Activated CD4-positive, alpha-beta T cell treated with anti-CD3 and anti-CD28 coated beads, Interleukin-2, amount 50 U/mL, for 16 hours (primary cell): ENCODE measurements at regions not wholly inside any gene's neighbourhood (a gene's known extent, or its start where the extent isn't known, plus 50 kb on each side); places are given as distances from the start of the nearest gene placed in this dataset.
"Not testable (repeated sequence)": the region's sequence is repeated elsewhere in the genome, so short reads cannot be mapped to it uniquely, and the experiment has no call there.

Experiments
- DNase-seq: peaks from one replicate; pipeline ENCODE4 v3.0.0-alpha.2; 2020

- no peak for DNase-seq
Measured at GRCh38 chr9:81058782-81059181, 630.6 kb downstream of the TLE1 start.

GRCh38 chr9:81053298-81054025, 635.9 kb downstream of the TLE1 start:
- DNase-seq, result no peak

GRCh38 chr9:81052846-81053245, 636.5 kb downstream of the TLE1 start:
- DNase-seq, result no peak

- DNase-seq, result no peak
Measured at GRCh38 chr9:81047280-81047679, 642.1 kb downstream of the TLE1 start.

DNA sequence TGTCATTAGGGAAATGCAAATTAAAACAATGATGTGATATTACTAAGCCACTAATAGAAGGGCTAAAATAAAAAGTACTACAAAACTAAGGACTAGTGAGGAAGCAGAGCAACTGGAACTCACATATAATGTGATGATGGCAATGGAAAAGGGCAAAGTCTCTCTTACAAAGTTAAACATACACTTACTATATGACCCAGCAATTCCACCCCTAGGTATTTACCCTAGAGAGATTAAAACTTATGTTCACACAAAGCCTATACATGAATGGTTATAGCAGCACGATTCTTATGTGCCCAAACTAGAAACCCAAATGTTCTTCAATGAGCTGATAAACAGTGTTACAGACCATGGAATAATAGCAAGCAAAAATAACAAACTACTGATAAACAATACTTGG, 643.7 kb downstream of the TLE1 start:
- DNase-seq, result no peak

GRCh38 chr9:81037889-81038288, 651.5 kb downstream of the TLE1 start:
- DNase-seq, result no peak

DNA sequence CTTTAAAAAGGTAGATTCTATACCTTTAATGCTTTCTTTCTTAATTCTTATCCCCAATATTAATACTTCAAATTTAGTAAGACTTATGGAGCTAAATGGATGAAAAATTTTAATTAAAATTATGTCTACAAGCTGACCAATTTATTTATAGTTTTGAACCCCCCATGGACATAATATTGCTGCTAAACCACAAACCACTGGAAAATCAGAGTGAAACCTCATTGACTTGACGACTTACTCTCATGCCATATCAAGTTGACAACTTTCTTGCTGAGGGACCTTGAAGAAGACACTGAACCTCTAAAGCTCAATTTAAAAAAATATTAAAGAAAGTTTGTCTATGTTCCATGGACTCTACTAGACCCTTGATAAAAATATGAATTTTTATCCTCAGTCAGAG, 653.7 kb downstream of the TLE1 start:
- no peak for DNase-seq

DNA sequence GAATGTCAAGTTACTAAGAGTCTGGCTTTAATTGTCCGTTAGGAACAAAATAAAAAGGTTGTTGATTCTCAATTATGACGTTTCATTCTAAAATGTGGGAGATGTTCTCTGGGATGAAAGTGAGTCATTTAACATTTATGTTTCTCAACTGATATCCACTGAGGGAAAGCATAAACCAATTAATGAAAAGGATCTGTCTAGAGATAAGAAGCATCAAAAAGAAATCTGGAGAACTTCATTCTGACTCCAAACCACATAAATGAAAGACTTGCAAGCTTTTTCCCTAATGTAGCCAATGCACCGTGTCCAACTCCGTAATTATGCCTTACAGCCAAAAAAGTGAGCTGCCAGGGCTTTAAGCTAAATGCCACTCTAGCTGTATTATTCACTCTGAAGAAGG, 654.2 kb downstream of the TLE1 start:
- DNase-seq, result no peak

DNA sequence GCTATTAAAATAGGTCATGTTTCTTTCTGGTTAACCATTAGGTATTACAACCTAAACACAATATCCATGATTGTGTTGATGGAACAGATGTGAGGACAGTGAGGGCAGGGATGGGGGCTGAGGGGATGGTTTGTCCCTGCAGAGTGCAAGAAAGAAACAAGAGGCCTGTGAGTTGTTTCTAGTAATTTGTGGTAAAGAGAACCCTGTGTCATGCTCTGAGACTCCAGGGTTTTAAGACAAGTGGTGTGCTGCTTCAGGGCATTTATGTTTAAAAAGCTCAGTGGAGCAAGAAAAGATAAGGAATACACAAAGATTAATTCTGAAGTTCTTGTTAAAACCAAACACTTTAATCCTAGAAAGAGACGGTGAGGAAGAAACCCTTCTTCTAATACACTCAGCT, 656.5 kb downstream of the TLE1 start:
- no peak for DNase-seq

GRCh38 chr9:81032030-81032572, 657.2 kb downstream of the TLE1 start:
- no peak for DNase-seq

GRCh38 chr9:81031422-81032029, 657.8 kb downstream of the TLE1 start:
- DNase-seq, result no peak

GRCh38 chr9:81030027-81030426, 659.3 kb downstream of the TLE1 start:
- no peak for DNase-seq

- no peak for DNase-seq
Measured at GRCh38 chr9:81028504-81028903, 660.8 kb downstream of the TLE1 start.

DNA sequence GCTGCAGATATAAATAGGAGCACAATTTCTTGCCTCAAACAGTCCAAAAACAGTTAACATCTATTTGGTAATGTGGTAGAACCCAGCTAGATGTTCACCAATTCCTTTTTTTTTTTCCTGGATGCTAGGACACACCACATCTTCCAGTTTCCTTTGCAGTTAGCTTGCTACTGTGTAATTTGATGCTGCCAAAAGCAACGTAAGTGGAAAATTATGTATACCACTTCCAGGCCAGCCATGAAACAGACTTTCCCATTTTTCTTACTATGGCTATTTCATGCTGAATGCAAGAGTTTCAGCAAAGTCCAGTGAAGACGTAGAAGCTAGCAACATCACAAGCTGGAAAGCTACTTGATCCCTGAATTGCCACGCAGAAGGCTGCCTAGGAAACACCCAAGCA, 667.2 kb downstream of the TLE1 start:
- DNase-seq, result no peak

GRCh38 chr9:81014945-81015344, 674.4 kb downstream of the TLE1 start:
- DNase-seq, result not testable (repeated sequence)

DNA sequence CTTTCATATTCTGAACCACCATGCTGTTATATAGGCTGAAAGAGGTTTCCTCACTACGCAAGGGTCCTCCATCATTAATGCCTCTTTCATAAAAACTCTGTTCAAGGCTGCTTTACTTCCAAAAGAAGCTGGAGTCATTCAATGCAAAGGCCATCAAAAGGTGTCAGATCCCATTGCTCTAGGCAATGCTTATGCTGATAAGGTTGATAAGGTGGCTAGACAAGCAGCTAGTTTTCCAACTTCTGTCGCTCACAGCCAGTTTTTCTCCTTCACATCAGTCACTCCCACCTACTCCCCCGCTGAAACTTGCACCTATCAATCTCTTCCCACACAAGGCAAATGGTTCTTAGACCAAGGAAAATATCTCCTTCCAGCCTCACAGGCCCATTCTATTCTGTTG, 676.2 kb downstream of the TLE1 start:
- not testable (repeated sequence) for DNase-seq

- DNase-seq, result no peak
Measured at GRCh38 chr9:81002906-81003305, 686.4 kb downstream of the TLE1 start.

- DNase-seq, result no peak
Measured at GRCh38 chr9:81002242-81002641, 687.1 kb downstream of the TLE1 start.

DNA sequence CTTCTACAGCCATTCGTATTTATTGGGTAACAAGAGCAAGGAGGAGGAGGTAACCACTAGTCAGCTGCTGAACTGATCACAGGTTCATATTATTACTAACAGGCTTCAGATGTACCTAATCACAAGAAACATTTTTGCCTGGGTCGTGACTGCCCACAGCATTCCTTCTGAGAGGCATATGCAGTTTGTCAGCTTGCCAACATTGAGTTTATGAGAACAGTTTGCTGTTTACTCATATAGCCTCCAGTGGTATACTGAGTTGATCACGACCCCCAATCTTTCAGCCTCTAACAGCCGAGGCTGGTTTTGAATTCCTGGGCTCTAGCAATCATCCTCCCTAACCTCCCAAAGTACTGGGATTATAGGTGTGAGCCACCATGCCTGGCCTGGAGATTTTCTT, 693.6 kb downstream of the TLE1 start:
- no peak for DNase-seq

DNA sequence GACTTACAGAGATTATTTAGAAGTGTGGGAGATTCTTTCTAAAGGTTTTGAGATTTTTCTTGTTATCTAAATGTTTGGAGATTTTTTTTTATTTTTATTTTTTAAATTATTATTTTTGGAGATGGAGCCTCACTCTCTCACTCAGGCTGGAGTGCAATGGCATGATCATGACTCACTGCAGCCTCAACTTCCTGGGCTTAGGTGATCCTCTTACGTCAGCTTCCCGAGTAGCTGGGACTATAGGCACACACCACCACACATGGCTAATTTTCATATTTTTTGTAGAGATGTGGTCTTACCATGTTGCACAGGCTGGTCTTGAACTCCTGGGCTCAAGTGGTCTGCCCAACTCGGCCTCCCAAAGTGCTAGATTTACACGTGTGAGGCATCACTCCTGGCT, 694.5 kb downstream of the TLE1 start:
- no peak for DNase-seq

GRCh38 chr9:80985595-80985994, 703.8 kb downstream of the TLE1 start:
- not testable (repeated sequence) for DNase-seq

DNA sequence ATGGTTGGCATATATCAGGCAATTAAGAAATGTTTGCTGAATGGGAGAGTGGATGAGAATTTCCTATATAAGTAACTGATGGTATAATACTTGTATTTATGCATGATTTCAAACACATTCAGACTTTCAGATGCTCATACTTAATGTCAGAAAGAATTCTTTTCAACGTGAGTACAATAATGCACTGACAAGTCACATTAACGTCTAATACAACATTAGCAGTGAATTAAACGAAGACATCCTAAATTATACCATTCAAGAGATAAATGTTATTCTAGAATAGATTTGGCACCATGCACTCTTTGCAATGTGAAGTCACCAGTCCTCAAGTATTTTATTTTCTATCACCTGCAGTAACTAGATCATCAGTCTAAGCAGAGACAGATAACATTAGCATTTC, 712.9 kb downstream of the TLE1 start:
- no peak for DNase-seq

DNA sequence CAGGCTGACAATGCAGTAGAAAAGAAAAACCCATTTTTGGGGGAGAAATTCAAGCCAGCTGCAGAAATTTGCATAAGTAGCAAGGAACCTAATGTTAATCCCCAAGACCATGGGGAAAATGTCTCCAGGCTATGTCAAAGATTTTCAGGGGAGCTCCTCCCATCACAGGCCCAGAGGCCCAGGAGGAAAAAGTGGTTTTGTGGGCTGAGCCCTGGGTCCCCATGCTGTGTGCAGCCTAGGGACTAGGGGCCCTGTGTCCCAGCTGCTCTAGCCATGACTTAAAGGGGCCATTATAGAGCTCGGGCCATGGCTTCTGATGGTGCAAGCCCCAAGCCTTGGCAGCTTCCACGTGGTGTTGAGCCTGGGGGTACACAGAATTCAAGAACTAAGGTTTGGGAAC, 719.0 kb downstream of the TLE1 start:
- DNase-seq, result not testable (repeated sequence)

- DNase-seq, result no peak
Measured at GRCh38 chr9:80968611-80969010, 720.7 kb downstream of the TLE1 start.

- DNase-seq, result no peak
Measured at GRCh38 chr9:80964914-80965313, 724.4 kb downstream of the TLE1 start.
